GM20000 (cell line): ENCODE measurements at regions not wholly inside any gene's neighbourhood (a gene's known extent, or its start where the extent isn't known, plus 50 kb on each side); places are given as distances from the start of the nearest gene placed in this dataset.

Source experiments
- DNase-seq: peaks from one replicate; pipeline ENCODE4 v3.0.0; 2012; ENCODE audit warnings: low spot score
- TF ChIP-seq, protein P1 (sequence below): IDR thresholded peaks from 2 replicates; pipeline ENCODE4 v1.5.1; 2012; ENCODE audit warnings: mild to moderate bottlenecking, control low read depth; ENCODE audit errors: extremely low read depth, missing control alignments

DNA sequence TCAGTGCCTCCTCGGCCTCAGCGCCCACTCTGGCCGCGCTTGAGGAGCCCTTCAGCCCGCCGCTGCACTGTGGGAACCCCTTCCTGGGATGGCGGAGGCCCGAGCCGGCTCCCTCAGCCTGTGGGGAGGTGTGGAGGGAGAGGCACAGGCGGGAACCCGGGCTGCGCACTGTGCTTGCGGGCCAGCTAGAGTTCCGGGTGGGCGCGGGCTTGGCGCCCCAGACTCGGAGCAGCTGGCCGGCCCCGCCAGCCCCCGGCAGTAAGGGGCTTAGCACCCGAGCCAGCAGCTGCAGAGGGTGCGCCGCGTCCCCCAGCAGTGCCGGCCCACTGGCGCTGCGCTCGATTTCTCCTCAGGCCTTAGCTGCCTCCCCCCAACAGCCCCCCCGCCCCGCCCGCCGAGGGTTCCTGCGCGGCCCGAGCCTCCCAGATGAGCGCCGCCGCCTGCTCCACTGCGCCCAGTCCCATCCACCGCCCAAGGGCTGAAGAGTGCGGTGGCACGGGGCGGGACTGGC is 1137.0 kb downstream of the PCDH18 start:
- TF ChIP-seq, protein P1, sequence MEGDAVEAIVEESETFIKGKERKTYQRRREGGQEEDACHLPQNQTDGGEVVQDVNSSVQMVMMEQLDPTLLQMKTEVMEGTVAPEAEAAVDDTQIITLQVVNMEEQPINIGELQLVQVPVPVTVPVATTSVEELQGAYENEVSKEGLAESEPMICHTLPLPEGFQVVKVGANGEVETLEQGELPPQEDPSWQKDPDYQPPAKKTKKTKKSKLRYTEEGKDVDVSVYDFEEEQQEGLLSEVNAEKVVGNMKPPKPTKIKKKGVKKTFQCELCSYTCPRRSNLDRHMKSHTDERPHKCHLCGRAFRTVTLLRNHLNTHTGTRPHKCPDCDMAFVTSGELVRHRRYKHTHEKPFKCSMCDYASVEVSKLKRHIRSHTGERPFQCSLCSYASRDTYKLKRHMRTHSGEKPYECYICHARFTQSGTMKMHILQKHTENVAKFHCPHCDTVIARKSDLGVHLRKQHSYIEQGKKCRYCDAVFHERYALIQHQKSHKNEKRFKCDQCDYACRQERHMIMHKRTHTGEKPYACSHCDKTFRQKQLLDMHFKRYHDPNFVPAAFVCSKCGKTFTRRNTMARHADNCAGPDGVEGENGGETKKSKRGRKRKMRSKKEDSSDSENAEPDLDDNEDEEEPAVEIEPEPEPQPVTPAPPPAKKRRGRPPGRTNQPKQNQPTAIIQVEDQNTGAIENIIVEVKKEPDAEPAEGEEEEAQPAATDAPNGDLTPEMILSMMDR, result no peak
- no peak for DNase-seq

DNA sequence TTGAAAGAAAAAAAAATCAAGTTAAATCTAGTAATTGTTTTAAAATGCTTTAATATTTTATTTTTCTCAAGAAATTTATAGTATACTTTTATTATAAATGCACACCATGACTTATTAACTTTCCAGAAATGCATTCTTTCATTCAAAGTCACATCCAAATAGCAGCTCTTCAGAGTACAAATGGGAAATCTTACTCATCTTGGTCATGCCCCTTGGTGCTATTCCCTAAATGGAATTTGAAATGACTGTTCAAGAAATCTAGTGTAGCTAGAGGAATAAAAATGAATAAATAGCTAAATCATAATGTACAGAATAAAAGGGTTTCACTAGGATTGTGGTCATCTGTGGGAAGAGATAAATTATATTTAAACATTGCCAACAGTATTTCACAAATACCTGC is 1139.7 kb downstream of the PCDH18 start:
- no peak for DNase-seq
- TF ChIP-seq, protein P1, result no peak

DNA sequence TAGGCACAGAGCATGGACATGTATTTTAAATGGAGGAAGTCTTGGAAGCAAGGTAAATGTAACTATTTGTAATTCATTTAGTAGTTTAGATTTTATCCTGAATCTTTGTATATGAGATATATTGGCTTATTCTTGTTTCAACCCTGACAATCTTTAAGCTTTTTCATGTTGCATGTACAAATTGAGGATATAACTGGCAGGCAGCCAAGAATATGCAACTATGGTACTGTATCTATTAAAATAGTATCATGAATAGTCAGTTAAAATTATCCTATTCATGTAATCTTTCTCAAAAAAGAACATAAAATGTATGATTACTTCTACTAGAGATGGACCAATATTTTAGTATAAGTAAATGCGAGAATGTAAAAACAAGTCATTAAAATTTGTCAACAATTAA is 1141.5 kb downstream of the PCDH18 start:
- DNase-seq, result no peak
- TF ChIP-seq, protein P1, result no peak

DNA sequence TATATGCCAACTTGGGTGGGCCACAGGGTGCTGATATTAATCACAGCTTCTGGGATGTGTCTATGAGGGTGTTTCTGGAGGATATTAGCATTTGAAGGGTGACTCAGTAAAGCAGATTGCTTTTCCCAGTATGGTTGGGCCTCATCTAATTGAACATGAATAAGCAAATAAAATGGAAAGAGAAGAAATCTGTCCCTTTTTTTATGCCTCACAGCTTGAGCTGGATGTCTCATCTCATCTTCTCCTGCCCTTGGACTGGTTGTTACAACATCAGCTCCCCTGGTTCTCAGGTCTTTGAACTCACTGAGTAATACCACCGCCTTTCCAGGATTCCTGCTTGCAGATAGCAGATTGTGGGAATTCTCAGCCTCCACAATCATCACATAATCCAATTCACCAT is 1149.2 kb downstream of the PCDH18 start:
- no peak for DNase-seq
- TF ChIP-seq, protein P1, result no peak

DNA sequence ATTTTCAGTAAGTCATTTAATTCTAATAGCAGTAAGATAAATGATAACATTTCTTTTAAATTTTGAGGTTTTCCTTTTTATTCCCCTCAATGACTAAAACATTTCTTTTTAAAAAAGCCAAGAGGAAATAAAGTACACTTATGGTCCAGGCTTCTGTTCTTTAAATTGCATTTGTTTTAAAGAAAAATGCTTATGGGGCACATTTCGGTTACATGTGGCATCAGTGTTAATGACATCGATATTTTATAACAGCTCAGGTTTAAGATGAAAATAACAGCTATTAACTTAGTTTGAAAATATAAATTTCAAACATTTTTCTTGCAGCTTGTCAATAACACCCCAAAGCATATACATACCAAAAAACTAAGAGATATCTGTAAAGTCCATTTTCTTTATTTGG is 1161.1 kb downstream of the PCDH18 start:
- DNase-seq, result no peak
- TF ChIP-seq, protein P1, result no peak

DNA sequence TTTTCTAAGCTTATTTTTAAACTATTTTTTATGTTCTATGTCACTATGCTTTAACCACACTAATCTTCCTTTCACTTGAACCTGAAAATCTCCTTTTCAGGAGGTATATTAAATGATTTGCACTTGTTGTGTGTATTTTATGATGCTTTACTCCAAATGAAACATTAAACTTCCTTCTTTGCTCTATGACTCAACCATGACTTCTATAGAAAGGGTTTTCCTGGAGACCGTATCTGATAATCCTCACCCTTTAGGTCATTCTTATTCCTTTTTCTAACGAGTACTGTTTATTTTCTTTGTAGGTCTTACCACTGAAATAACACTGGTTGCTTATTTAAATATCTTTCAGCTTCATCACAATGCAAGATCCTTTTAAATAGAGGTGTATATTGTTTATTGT is 1163.2 kb downstream of the PCDH18 start:
- DNase-seq, result no peak
- TF ChIP-seq, protein P1, result no peak

DNA sequence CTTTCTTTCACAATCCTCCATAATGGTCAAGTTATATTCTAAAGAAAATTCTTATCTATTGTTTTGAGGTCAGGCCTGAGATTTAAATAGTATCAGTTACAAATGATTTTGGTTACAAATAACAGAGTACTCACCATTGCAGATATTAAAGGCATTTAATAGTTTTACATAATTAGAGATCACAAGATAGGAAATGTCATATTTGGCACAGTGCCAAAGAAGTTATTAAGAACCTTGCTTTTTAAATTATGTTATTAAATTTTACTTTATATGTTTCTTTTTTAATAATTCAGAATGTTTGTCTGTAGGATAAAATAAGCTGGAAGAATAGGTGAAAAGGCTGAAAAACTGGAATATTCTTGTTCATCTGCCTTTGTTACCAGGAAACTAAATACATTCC is 1174.7 kb downstream of the PCDH18 start:
- no peak for DNase-seq
- TF ChIP-seq, protein P1, result no peak
